ENCODE measurements at regions not wholly inside any gene's neighbourhood (a gene's known extent, or its start where the extent isn't known, plus 50 kb on each side); places are given as distances from the start of the nearest gene placed in this dataset.
"Not testable (repeated sequence)": the region's sequence is repeated elsewhere in the genome, so short reads cannot be mapped to it uniquely, and the experiment has no call there.

- Mint-ChIP-seq H3K27ac (no peak overlapping the region), H3K36me3 (ENCODE audit: insufficient read depth in 2 of 2) (no peaks in the 10 kb centered on the region), H3K4me1 (ENCODE audit: low read depth) (no peaks in the 10 kb centered on the region), H3K27me3 (ENCODE audit: low read depth) (no peaks in the 10 kb centered on the region), H3K4me3 (no peak overlapping the region), H3K9me3 (no peaks in the 10 kb centered on the region)
- ATAC-seq (replicated peaks in 1 of 2) (no peak), DNase-seq (no peak)
Observed at GRCh38 chr10:131574363-131574706, 262.8 kb upstream of the TCERG1L start.

DNA sequence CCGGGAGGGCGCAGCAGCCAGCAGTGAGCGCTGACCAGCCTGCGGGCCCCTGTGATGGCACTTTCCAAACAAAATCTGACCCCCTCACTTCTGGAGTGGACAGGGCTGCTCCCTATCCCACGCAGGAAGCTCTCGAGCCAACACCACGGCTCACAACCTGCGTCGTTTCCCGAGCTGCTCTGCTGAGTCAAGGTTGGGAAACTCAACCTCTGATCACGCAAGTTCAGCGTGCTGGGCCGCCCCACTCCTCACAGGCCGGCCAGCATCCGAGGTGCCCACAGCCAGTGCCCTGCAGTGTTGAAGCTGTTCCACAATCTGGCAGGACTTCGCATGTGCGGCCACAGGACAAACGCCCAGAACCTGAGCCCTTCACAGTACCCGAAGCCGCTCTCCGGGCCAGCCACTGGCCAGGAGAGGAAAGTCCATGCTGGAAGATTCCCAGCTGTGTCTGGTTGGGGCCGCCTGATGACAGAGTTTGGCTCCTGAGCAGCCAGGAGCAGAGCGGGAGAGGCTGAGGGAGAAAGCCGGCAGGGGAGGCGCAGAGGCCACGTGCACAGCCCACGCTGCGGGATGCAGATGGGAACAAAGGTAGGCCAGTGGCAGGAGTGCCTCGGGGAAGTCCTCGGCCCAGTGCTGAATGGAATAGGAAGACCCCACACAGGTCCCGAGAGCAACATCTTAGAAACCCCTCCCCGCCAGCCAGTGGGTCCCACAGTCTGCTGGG, 263.3 kb upstream of the TCERG1L start:
- H3K36me3 Mint-ChIP-seq (ENCODE audit: insufficient read depth in 2 of 2): no peaks in the 10 kb centered on the region
- H3K27ac Mint-ChIP-seq: no peak overlapping the region
- H3K4me1 Mint-ChIP-seq (ENCODE audit: low read depth): no peaks in the 10 kb centered on the region
- ATAC-seq (replicated peaks in 1 of 2): no peak
- DNase-seq: no peak
- no peaks in the 10 kb centered on the region for H3K9me3 Mint-ChIP-seq
- no peaks in the 10 kb centered on the region for H3K27me3 Mint-ChIP-seq (ENCODE audit: low read depth)
- H3K4me3 Mint-ChIP-seq: no peak overlapping the region

DNA sequence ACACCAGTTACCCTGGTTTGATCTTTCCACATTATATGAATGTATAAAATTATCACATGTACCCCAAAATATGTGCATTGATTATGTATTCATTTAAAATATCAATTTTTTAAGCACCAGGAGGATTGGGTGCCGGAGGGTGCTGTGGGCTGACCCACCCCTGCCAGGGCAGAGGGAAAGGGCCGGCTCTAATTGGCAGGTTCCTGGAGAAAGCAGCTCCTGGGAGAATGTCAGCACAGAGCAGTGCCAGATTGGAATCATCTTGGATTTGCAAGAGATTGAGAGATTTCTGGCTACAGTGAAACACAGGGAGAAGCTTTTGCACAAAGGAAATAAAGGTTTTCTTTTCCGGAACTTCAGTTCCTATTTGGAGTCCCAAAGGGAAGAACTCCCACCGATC, 264.4 kb upstream of the TCERG1L start:
- no peaks in the 10 kb centered on the region for H3K27me3 Mint-ChIP-seq (ENCODE audit: low read depth)
- no peaks in the 10 kb centered on the region for H3K9me3 Mint-ChIP-seq
- no peaks in the 10 kb centered on the region for H3K36me3 Mint-ChIP-seq (ENCODE audit: insufficient read depth in 2 of 2)
- ATAC-seq (replicated peaks in 1 of 2) (no peak), DNase-seq (no peak)
- H3K4me1 Mint-ChIP-seq (ENCODE audit: low read depth): no peaks in the 10 kb centered on the region
- H3K27ac Mint-ChIP-seq: no peak overlapping the region
- no peak overlapping the region for H3K4me3 Mint-ChIP-seq

DNA sequence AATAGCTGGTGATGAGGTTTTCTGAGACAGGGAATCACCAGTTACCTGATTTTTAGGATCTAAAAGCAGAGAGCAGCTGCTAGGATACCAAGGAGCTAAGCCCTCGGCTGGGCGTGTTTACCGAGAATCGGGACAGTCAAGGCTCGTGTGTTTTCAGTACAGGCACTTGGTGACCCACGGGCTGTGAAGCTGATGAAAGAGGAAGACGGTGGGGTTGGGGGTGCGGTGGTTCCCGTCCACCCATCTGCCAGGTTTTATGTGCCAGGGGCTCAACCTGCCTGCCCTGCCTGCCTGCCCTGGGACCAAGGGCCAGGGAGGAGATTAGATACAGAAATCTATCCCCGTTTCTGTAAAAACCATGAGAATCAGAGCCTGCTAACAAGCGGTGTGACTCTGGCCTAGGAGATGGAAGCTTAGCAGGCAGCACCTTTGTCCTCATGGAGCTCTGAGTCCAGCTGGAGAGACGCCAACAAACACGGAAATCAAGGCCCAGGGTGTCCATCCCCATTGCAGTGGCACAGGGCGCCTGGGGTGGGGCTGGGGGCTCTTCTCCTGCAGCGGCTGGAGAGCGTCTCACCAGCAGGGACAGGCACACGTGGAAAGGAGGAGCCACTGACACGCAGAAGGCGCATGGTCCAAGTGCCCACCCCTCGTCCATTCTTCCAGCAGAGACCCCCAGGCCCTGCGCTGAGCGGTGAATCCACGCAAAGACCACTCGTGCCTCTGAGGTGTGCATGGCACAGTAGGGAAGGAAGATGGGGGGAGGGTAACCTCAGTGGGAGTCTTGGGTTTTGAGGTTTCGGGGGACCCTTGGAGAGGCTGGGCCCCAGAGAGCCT, 265.0 kb upstream of the TCERG1L start:
- DNase-seq (no peak), ATAC-seq (replicated peaks in 1 of 2) (no peak)
- Mint-ChIP-seq H3K27ac (no peak overlapping the region), H3K9me3 (no peaks in the 10 kb centered on the region), H3K4me3 (no peak overlapping the region), H3K4me1 (ENCODE audit: low read depth) (no peaks in the 10 kb centered on the region), H3K27me3 (ENCODE audit: low read depth) (no peaks in the 10 kb centered on the region), H3K36me3 (ENCODE audit: insufficient read depth in 2 of 2) (no peaks in the 10 kb centered on the region)

GRCh38 chr10:131577178-131577555, 265.6 kb upstream of the TCERG1L start:
- H3K4me3 Mint-ChIP-seq: no peak overlapping the region
- no peaks in the 10 kb centered on the region for H3K4me1 Mint-ChIP-seq (ENCODE audit: low read depth)
- no peak overlapping the region for H3K27ac Mint-ChIP-seq
- H3K9me3 Mint-ChIP-seq: no peaks in the 10 kb centered on the region
- ATAC-seq (replicated peaks in 1 of 2) (no peak), DNase-seq (no peak)
- H3K27me3 Mint-ChIP-seq (ENCODE audit: low read depth): no peaks in the 10 kb centered on the region
- H3K36me3 Mint-ChIP-seq (ENCODE audit: insufficient read depth in 2 of 2): no peaks in the 10 kb centered on the region

- H3K27me3 Mint-ChIP-seq (ENCODE audit: low read depth): no peaks in the 10 kb centered on the region
- no peaks in the 10 kb centered on the region for H3K4me1 Mint-ChIP-seq (ENCODE audit: low read depth)
- H3K9me3 Mint-ChIP-seq: no peaks in the 10 kb centered on the region
- ATAC-seq (replicated peaks in 1 of 2) (no peak), DNase-seq (no peak)
- no peak overlapping the region for H3K27ac Mint-ChIP-seq
- H3K36me3 Mint-ChIP-seq (ENCODE audit: insufficient read depth in 2 of 2): no peaks in the 10 kb centered on the region
- H3K4me3 Mint-ChIP-seq: no peak overlapping the region
Observed at GRCh38 chr10:131577786-131578471, 266.4 kb upstream of the TCERG1L start.

DNA sequence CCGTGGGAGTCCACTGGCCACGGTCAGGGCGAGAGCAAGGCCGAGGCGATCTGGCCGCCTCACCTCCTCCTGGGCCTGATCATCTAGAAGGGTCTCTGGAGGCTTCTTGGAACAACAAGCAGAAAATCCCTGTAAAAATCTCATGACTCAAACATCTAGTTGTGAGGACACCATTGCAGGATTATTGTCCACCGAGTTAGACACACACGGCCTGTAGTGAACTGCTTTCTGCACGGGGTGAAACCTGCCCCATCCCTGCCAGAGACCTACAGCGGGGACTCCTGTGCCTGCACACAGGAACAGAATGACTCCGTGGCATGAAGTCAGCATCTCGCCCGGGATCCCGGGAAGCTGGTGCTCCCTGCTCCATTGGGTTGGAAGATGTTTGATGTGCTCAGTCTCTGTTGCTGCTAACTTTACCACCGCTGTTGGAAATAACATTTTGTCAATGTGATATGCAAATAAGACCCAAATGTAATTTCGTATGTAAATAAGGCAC, 267.0 kb upstream of the TCERG1L start:
- no peak overlapping the region for H3K27ac Mint-ChIP-seq
- ATAC-seq (replicated peaks in 1 of 2) (no peak), DNase-seq (no peak)
- no peaks in the 10 kb centered on the region for H3K9me3 Mint-ChIP-seq
- no peak overlapping the region for H3K4me3 Mint-ChIP-seq
- H3K36me3 Mint-ChIP-seq (ENCODE audit: insufficient read depth in 2 of 2): no peaks in the 10 kb centered on the region
- H3K4me1 Mint-ChIP-seq (ENCODE audit: low read depth): no peaks in the 10 kb centered on the region
- no peaks in the 10 kb centered on the region for H3K27me3 Mint-ChIP-seq (ENCODE audit: low read depth)

- no peak overlapping the region for H3K27ac Mint-ChIP-seq
- H3K4me1 Mint-ChIP-seq (ENCODE audit: low read depth): no peaks in the 10 kb centered on the region
- H3K4me3 Mint-ChIP-seq: no peak overlapping the region
- no peaks in the 10 kb centered on the region for H3K36me3 Mint-ChIP-seq (ENCODE audit: insufficient read depth in 2 of 2)
- DNase-seq (no peak), ATAC-seq (replicated peaks in 1 of 2) (no peak)
- H3K9me3 Mint-ChIP-seq: no peaks in the 10 kb centered on the region
- no peaks in the 10 kb centered on the region for H3K27me3 Mint-ChIP-seq (ENCODE audit: low read depth)
Observed at GRCh38 chr10:131579251-131580071, 267.9 kb upstream of the TCERG1L start.

DNA sequence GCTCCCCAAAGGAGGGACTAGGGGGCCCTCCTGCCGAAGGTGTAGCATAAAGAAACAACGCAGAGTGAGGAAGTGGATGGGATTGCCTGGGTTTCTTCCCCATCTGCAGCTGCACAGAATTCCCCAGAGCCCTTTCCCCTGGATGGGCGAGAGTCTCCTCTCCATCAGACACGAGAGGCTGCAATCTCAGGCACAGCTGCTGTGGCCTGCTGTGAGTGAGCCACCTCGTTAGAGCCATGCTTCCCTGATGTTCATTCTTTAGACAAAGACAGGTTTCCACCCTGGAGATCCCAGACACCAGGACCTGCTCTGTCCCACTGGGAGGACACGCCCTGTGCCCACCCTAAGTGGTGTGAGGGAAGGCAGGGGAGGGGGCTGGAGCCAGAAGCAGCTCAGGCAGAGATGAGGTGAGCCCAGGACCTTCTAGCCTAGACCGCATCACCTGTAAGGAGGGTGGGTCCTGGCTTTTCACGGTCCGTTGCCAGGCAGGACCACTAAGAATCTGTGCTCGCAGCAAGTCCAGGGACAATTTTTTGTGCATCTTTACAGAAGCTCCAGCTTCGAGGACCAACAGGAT, 268.6 kb upstream of the TCERG1L start:
- Mint-ChIP-seq H3K36me3 (ENCODE audit: insufficient read depth in 2 of 2) (no peaks in the 10 kb centered on the region), H3K9me3 (no peaks in the 10 kb centered on the region), H3K4me1 (ENCODE audit: low read depth) (no peaks in the 10 kb centered on the region), H3K27me3 (ENCODE audit: low read depth) (no peaks in the 10 kb centered on the region), H3K27ac (no peak overlapping the region), H3K4me3 (no peak overlapping the region)
- DNase-seq (no peak), ATAC-seq (replicated peaks in 1 of 2) (no peak)

GRCh38 chr10:131580674-131581073, 269.2 kb upstream of the TCERG1L start:
- Mint-ChIP-seq H3K9me3 (no peaks in the 10 kb centered on the region), H3K27ac (no peak overlapping the region), H3K4me3 (no peak overlapping the region), H3K27me3 (ENCODE audit: low read depth) (no peaks in the 10 kb centered on the region), H3K4me1 (ENCODE audit: low read depth) (no peaks in the 10 kb centered on the region), H3K36me3 (ENCODE audit: insufficient read depth in 2 of 2) (no peaks in the 10 kb centered on the region)
- ATAC-seq (replicated peaks in 1 of 2) (no peak), DNase-seq (no peak)

GRCh38 chr10:131581547-131581946, 270.0 kb upstream of the TCERG1L start:
- not testable (repeated sequence) for H3K4me3 Mint-ChIP-seq; H3K4me1 Mint-ChIP-seq (ENCODE audit: low read depth); H3K27ac Mint-ChIP-seq; ATAC-seq (replicated peaks in 1 of 2); H3K36me3 Mint-ChIP-seq (ENCODE audit: insufficient read depth in 2 of 2); H3K9me3 Mint-ChIP-seq; DNase-seq; H3K27me3 Mint-ChIP-seq (ENCODE audit: low read depth)

GRCh38 chr10:131584287-131584686, 272.8 kb upstream of the TCERG1L start:
- Mint-ChIP-seq H3K4me1 (ENCODE audit: low read depth) (no peaks in the 10 kb centered on the region), H3K36me3 (ENCODE audit: insufficient read depth in 2 of 2) (no peaks in the 10 kb centered on the region), H3K4me3 (no peak overlapping the region), H3K27me3 (ENCODE audit: low read depth) (no peaks in the 10 kb centered on the region), H3K27ac (no peak overlapping the region), H3K9me3 (no peaks in the 10 kb centered on the region)
- ATAC-seq (replicated peaks in 1 of 2) (no peak), DNase-seq (no peak)

Measured in activated T-cell treated with anti-CD3 and anti-CD28 coated beads, Interleukin-2, amount 50 U/mL, for 72 hours (primary cell).